G401.6 (cell line): ENCODE measurements at regions not wholly inside any gene's neighbourhood (a gene's known extent, or its start where the extent isn't known, plus 50 kb on each side); places are given as distances from the start of the nearest gene placed in this dataset.

Experiments used
- FAIRE-seq: peaks from 2 replicates; lab custom pipeline; 2012; peaks lifted over from hg19 to GRCh38; lab: Jason Lieb, UNC

DNA sequence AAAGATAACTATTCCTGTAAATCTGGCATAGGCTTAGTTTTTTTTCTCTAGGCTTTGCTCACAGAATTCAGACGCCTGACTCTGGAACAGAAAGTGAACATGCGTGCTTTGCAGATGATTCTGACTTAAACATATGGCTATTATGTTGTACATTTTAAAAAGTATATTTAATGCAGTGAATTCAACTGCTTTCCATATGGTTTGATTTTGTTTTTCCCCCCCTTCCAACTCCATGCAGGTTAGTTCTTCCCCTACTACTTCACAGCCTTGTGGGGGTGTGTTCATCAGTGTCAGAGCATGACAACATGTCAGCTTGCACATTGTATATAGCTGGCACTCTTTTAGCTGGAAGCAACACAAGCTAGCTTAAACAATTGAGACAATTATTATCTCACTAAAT, 226.8 kb downstream of the TMEM167A start:
- FAIRE-seq = no peak

DNA sequence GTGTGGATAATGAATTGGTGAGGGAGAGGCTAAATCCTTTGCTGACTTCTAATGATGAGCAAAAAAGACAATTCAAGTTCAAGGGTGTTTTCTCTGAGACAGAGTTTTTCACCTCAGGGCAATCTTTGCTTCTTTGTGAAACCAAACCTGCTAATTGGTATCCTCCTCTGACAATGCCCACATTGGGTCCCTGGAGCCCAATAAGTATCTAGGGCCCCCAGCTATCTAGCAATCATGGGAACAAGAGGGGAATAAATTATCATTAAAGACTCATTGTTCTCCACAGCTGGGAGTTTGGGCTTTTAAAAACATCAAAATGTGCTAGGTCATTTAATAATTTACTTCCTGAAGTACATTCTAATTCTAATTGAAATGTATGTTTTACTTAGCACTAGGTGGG, 227.3 kb downstream of the TMEM167A start:
- no peak for FAIRE-seq

DNA sequence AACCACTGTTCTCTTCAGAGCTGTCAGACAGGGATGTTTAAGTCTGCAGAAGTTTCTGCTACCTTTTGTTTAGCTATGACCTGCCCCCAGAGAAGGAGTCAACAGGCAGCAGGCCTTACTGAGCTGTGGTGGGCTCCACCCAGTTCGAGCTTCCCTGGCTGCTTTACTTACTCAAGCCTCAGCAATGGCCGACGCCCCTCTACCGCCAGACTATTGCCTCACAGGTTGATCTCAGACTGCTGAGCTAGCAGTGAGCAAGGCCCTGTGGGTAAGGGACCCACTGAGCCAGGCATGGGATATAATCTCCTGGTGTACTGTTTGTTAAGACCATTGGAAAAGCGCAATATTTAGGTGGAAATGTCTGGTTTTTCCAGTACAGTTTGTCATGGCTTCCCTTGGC, 229.6 kb downstream of the TMEM167A start:
- no peak for FAIRE-seq

DNA sequence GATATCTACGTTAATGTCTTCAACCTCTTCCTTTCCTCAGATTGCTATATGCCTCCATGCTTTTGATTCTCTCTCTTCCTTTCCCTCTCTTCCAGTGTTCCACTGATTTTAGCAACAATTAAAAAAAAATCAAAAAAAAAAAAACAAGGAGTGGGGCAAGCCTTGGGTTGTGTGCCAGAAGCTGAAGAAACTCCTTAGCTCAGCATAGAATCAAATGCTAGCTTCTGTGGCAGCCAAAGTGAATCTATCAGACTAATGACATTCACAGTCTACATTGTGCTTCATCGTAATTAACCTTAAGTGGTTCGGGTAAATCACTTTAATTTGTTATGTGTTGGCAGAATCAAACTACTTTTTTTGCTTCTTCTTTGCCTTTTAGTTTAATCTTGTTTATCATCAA, 237.3 kb downstream of the TMEM167A start:
- FAIRE-seq = no peak

DNA sequence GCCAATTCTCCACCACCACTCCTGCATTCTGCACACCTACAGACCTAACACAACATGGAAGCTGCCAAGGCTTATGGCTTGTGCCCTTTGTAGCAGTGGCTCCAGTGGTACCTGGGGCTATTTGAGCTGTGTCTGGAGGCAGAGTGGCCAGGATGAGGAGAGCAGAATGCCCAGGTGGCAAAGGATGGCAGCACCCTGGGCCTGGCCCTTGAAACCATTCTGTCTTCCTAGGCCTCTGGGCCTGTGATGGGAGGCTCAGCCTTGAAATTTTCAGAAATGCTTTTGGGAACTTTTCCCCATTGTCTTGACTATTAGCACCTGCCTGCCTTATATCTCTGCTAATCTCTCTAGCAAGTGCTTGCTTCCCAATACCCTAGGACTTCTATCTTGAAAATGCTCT, 241.7 kb downstream of the TMEM167A start:
- FAIRE-seq = no peak

DNA sequence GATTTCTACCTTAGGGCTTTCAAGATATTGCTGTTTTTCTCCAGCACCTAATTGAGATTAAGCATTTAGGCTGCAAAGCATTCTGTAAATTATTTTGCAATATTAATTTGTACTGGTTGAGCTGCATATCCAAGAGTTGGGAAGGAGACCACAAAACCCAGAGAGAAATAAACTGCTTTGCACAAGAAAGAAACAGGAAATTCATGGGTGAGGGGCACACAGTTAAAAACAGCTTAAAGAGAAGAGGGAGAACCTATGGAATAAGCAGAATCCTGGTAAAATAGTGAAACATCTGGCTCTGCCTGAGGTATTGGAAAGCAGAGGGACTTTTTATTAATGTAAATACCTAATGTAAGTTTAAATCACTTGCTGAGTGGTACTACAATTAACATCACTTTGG, 243.0 kb downstream of the TMEM167A start:
- no peak for FAIRE-seq

DNA sequence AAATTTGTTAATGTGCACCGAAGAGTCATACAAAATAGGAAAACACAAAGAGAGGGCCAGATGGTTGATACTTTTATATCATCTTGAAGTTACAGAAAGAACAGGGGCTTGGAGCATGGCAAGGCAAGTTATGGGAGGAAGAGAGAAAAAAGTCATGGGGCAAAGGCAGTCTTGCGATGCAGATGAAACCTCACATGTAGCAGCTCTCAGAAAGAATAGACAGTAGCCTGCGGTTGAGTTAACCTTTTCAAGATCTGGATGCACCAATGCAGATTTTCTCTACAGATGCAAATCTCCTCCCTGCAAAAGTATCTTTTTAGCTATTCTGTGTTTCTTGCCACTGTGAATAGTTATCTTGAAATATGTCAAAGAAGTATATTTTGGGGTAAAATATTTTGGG, 243.9 kb downstream of the TMEM167A start:
- FAIRE-seq = no peak

DNA sequence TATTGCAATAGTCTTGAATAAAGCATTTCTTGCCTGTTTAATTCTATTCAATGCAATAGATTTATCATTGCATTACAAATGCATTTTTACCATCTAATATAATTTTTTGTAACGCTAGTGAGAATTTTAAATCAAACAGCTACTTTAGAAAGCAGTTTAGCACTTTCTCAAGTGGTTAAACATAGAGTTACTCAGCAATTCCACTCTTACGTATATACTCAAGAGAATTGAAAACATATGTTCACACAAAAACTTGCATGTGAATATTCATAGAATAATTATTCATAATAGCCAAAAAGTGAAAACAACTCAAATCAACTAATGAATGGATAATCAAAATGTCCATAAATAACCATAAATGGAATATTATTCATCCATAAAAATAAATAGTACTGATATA, 244.7 kb downstream of the TMEM167A start:
- no peak for FAIRE-seq

DNA sequence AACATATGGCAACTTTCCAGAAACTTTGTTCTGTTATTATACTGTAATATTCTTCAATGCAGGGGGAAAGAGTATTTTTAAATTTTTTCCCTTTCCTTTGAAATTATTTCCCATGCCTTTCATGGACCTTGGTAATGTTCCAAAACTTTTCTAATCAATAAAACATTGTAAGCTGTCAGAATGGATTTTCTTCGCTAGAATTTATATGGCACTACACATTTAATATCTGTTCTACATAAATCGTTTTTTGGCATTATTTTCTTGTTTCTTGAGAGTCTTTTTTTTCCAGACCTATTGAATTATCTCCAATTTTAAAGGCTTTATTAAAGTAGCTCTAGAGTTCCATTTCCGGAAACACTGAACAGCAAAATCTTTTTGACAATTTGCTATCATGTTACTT, 249.0 kb downstream of the TMEM167A start:
- no peak for FAIRE-seq

DNA sequence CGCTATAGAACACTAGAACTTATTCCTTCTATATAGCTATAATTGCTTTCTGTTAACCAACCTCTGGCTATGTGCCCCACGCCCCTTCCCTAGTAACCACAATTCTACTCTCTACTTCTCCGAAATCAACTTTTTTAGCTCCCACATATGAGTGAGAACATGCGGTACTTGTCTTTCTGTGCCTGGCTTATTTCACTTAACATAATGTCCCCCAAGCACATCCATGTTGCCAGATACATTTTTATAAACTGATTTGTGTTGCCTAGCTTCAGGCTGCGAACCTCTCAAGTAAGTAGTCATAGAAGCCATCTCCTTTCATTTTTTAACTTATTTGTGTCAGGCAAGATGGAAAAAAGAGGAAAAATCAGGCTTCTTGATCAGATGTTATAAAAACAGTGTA, 249.5 kb downstream of the TMEM167A start:
- no peak for FAIRE-seq

DNA sequence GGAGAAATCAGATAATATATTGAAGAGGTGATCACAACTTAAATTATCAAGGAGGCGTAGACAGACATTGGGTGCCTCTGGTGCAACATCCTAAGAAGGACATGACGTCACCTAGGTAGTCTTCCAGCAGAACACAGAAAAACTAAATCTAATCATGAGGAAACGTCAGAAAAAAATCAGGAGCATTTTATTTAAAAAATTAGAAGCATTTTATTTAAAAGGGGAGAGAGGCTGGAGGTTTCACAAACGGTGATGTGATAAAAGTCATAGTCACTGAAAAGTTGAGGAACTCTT, 254.6 kb downstream of the TMEM167A start:
- no peak for FAIRE-seq

DNA sequence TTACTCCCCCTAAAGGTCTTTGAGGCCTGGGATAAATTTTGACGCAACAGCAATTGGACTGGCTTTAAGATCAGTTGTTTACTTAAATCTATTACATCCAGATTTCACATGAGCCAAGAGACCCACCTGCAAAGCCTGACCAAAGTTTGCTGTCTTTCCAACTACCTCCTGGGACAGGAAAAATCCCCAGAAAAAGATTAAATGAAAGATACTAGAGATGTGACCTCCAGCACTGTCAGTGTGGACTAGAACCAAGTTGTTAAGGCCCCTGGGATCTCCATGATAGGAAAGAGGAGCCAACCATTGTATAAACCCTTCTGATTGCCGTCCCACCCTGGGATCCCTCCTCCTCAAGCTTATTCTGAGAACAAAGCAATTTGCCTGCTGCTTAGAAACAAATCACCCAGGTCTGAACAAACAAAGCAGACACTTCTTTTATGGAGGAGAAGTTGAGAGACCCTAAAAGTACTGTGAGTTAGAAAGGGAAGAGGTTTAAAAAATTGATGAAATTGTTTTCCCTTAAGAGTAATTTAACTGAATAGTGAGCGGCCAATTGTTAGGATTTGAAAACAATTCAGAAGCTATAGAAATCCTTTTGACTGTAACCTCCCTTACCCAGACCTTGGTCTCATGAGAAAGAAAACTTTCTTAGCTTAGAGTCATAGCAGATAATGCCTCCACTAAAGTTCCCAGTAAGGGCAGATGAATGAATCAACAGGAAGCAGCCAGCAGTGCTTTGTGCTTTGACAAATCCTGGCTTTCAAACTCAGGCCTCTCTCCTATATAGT, 255.2 kb downstream of the TMEM167A start:
- no peak for FAIRE-seq

DNA sequence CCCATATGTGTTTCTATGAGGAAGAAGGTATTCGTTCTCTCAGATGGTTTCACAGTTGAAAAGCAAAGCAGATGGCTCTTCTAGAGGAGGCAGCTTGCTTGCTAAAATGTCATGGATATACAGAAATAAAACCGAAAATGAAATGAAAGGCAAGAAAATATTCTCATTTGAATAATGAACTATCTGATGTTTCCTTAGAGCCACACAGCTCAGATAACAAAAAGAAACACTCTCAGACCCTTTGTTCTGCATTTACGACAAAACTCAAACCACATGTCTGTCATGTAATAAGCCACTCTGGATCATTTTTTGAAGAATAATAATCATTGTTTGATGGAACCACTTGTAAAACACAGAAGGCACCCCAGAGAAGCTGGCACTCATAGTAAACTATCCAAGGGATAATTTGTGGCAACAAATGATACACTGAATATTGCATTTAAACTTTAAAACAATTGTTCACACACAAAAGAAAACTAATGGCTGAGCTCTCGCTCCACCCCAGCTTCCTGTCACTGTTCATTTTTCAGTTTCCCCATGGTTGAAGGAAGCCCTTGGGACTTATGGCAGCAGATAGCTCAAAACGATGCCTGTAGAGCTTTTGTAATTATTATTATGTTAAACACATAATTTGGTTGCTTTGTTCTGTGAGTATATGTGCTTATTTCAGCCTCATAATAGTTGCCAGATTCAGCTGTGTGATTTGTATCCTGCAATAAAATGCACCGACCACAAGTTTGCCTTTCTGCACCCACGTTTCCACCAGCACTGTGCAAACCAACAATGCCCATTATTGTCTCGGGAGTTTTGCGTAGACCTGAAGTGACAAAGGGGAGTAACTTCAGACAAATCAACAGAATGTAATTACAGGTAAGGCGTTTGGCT, 256.0 kb downstream of the TMEM167A start:
- no peak for FAIRE-seq

DNA sequence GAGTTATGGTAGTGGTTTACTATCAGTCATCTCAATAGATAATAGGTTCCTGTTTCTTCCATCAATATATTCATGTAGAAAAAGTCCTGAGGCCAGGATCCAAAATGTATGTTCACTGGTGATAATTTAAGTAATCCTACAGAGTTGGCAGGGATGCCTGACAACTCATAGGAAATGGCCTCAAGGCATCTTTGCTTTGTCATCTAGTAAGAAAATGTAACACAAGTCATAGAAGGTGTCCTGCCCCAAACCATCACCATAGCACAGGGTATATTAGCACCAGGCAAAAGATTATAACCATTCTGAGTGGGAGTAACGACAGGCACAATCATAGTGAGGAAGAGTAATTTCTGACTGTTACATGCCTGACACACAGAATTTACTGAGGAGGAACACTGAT, 257.0 kb downstream of the TMEM167A start:
- no peak for FAIRE-seq

DNA sequence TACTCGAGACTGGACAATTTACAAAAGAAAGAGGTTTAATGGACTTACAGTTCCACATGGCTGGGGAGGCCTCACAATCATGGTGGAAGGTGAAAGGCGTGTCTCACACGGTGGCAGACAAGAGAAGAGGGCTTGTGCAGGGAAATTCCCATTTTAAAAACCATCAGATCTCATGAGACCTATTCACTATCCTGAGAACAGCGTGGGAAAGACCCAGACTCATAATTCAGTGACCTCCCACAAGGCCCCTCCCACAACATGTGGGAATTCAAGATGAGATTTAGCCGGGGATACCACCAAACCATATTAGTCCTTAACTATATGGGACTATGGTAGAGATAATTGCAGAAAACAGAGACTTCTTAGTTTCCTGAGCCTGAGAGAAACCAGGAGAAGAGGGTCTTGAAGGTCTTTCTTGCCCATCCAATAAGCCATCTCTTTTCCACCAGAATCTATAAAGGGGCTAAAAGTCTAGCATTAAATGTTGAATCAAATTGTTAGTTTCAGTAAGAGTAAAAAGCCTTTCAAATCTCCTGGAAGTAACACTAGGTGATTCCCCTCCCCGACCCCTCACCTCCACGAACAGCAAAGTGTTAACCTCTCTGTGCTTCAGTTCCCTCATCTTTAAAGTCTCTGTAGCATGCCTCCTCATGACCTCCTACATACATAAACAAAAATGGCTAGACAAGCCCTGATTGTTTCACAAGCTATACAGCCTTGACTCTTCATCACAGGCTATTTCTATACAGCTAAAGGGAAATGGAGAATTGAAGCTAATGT, 259.1 kb downstream of the TMEM167A start:
- no peak for FAIRE-seq

DNA sequence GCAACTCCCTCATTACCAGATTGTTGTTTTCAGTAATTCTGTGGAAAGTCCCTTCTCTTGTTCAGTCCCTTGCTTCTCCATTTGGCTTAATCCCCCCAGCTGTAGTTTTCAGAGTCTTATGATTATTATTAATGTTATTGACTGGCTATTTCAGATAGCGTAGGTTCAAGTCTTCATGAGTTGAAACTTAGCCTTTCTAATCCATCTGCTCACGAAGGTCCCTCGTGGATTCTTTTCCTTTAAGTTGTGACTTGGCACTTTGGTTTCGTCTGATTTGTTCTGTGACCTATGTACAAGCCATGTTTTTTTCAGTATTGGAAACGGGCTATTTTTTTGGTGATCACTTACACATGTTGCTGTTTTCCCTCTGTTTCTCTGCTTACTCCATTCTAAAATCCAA, 260.3 kb downstream of the TMEM167A start:
- no peak for FAIRE-seq

DNA sequence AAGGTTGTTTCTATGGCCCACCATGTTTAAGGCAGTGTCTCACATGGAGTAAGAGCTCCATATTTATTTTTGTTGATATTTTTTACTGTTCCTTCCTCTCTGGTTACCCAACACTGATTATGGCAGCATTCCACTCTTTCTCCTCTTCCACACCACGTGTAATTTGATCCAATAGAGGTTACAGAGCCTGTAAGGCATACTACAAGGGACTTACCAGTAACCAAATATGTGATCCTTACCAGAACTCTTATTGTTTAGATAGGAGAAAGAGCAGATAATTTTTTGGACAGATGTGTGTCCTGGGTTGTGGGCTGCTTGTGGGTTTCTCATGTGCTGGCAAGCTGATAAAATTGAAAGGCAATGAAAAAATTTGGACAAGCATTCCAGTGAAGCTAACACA, 261.3 kb downstream of the TMEM167A start:
- FAIRE-seq = no peak

DNA sequence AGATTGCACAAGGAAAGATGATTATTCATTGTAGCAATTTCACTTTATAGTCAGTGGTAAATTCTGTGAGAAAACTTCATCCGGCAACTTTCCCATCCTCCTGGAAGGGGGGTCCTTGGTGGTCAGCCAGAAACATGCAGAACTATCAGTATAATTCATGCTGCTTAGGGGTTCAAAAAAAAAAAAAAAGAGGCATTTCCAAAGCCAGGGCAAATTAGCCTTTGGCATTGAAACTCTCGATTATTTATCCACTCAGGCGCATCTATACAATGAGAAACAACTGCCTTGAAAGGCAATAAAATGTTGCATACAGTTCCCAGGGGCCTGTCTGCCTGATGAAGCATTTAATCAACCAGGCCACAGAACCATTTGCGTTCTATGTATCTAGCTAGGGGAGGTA, 263.3 kb downstream of the TMEM167A start:
- FAIRE-seq = no peak

DNA sequence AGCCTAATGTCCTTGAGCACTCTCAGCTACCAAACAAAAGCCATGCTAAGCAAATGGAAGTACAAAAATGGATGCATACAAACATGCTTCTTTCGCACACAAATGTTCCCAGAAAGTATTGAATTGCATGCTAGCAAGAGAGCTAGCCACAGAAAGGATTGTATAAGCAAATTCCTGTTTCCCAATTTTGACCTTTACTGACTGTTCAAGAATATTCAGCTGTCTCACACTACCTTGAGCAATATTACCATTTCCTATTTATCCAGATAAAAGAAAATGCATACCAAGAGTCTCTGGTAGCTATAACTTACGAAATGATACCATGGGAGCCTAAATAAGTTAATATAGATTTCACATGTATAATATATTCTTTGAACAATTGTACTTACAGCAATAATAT, 264.6 kb downstream of the TMEM167A start:
- no peak for FAIRE-seq

DNA sequence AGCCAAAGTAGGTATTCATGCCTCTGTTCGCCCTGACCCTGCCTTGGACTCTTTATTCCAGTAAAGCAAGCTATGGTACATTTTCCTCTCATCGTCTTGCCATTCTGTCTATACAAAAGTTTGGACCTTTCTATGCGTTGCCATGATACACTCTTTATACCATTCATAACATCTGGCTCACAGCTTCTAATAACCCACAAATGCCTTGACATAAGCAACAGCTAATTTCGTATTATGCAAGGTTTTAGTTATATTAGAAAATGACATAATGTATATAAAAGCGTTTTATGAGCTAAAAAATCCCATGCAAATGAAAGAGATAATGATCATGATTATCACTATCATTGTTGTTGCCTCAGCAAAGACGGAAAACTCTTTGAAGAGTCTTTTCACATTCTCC, 265.7 kb downstream of the TMEM167A start:
- no peak for FAIRE-seq

DNA sequence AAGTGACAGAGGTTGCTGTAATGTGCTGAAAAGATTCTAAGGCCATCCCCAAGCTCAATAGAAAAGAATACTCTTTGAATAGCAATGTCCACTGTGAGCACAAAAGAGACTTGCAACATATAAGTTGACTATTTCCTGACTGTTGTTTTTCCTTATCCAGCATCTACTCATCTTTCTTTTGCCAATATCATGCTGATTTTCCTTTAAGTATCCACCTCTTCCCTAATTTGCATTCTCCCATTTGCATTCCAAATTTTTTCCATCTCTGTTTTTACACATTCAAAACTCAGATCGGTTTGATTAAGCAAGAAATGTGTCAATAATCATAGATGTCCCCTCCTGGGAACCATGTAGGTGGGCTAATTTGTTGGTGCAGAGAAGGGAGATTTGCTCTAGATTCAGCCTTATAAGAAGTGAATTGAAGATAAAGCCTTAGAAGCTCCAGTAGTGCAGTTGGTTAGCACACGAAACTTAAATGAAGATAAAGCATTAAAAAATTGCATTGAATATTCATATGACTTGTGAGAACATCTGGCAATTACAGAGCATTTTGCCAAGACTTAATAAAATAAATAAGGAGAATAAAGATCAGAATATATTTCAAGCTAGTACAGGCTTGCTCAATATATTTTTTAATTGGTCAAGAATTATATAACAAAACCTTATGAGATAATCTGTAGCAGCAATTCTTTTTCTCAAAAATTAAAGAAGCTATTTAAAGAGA, 267.6 kb downstream of the TMEM167A start:
- FAIRE-seq = no peak

DNA sequence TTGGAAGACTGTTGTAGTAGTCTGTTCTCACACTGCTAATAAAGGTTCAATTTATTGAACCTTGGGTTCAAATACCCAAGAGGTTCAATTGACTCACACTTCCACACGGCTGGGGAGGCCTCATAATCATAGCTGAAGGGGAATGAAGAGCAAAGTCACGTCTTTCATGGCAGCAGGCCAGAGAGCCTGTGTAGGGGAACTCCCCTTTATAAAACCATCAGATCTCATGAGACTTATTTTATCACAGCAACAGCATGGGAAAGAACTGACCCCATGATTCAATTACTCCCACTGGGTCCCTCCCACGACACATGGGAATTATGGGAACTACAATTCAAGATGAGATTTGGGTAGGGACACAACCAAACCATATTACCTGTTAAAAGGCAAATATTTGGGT, 268.2 kb downstream of the TMEM167A start:
- no peak for FAIRE-seq

DNA sequence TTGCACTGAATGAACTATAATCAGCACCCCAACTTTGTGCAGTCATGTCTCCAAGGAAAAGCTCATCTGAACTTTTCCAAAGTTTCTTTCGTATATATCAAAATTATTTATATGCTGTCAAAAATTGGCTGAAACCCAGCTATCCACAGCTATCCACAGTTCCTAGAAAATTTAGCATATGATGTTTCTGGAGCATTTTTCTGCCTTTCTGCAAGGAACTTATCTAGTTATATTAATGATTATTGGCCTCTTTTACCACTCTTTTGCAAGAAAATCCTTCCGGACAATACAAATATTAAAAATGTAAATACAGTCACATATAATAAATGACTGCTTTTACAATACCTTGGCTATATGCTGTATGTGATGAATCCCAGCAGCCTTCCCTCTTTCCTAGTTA, 270.2 kb downstream of the TMEM167A start:
- no peak for FAIRE-seq
